ENCODE measurements at regions not wholly inside any gene's neighbourhood (a gene's known extent, or its start where the extent isn't known, plus 50 kb on each side); places are given as distances from the start of the nearest gene placed in this dataset.
"Not testable (repeated sequence)": the region's sequence is repeated elsewhere in the genome, so short reads cannot be mapped to it uniquely, and the experiment has no call there.

GRCh38 chr2:183892315-183892941 is 705.9 kb upstream of the ZNF804A start:
- Histone ChIP-seq H3K4me3 (ENCODE audit: low read depth, low read length) (no peak overlapping the region), H3K36me3 (ENCODE audit: control insufficient read depth, insufficient read depth, low read length) (no peaks in the 10 kb centered on the region), H3K4me1 (ENCODE audit: control insufficient read depth, insufficient read depth, low read length) (no peaks in the 10 kb centered on the region), H3K9me3 (ENCODE audit: control insufficient read depth, insufficient read depth, low read length) (no peaks in the 10 kb centered on the region), H3K27me3 (ENCODE audit: control insufficient read depth, insufficient read depth, low read length) (no peaks in the 10 kb centered on the region), H3K9ac (ENCODE audit: low read depth, low read length) (no peak overlapping the region), H3K27ac (ENCODE audit: low read depth, low read length) (no peak overlapping the region)

- H3K27me3 ChIP-seq (ENCODE audit: control insufficient read depth, insufficient read depth, low read length) = no peaks in the 10 kb centered on the region
- H3K36me3 ChIP-seq (ENCODE audit: control insufficient read depth, insufficient read depth, low read length) = no peaks in the 10 kb centered on the region
- no peaks in the 10 kb centered on the region for H3K4me1 ChIP-seq (ENCODE audit: control insufficient read depth, insufficient read depth, low read length)
- H3K27ac ChIP-seq (ENCODE audit: low read depth, low read length) = no peak overlapping the region
- H3K4me3 ChIP-seq (ENCODE audit: low read depth, low read length) = no peak overlapping the region
- no peaks in the 10 kb centered on the region for H3K9me3 ChIP-seq (ENCODE audit: control insufficient read depth, insufficient read depth, low read length)
- no peak overlapping the region for H3K9ac ChIP-seq (ENCODE audit: low read depth, low read length)
Observed at GRCh38 chr2:183898641-183899040, 699.7 kb upstream of the ZNF804A start.

GRCh38 chr2:183901931-183902330 is 696.4 kb upstream of the ZNF804A start:
- H3K4me3 ChIP-seq (ENCODE audit: low read depth, low read length) = no peak overlapping the region
- H3K9me3 ChIP-seq (ENCODE audit: control insufficient read depth, insufficient read depth, low read length) = no peaks in the 10 kb centered on the region
- H3K36me3 ChIP-seq (ENCODE audit: control insufficient read depth, insufficient read depth, low read length) = no peaks in the 10 kb centered on the region
- H3K27ac ChIP-seq (ENCODE audit: low read depth, low read length) = no peak overlapping the region
- H3K9ac ChIP-seq (ENCODE audit: low read depth, low read length) = no peak overlapping the region
- no peaks in the 10 kb centered on the region for H3K27me3 ChIP-seq (ENCODE audit: control insufficient read depth, insufficient read depth, low read length)
- no peaks in the 10 kb centered on the region for H3K4me1 ChIP-seq (ENCODE audit: control insufficient read depth, insufficient read depth, low read length)

GRCh38 chr2:183903026-183903425 is 695.3 kb upstream of the ZNF804A start:
- H3K27me3 ChIP-seq (ENCODE audit: control insufficient read depth, insufficient read depth, low read length) = no peaks in the 10 kb centered on the region
- no peaks in the 10 kb centered on the region for H3K36me3 ChIP-seq (ENCODE audit: control insufficient read depth, insufficient read depth, low read length)
- no peak overlapping the region for H3K27ac ChIP-seq (ENCODE audit: low read depth, low read length)
- no peaks in the 10 kb centered on the region for H3K4me1 ChIP-seq (ENCODE audit: control insufficient read depth, insufficient read depth, low read length)
- no peak overlapping the region for H3K4me3 ChIP-seq (ENCODE audit: low read depth, low read length)
- H3K9me3 ChIP-seq (ENCODE audit: control insufficient read depth, insufficient read depth, low read length) = no peaks in the 10 kb centered on the region
- no peak overlapping the region for H3K9ac ChIP-seq (ENCODE audit: low read depth, low read length)

- not testable (repeated sequence) for H3K27me3 ChIP-seq (ENCODE audit: control insufficient read depth, insufficient read depth, low read length); H3K9me3 ChIP-seq (ENCODE audit: control insufficient read depth, insufficient read depth, low read length); H3K9ac ChIP-seq (ENCODE audit: low read depth, low read length); H3K27ac ChIP-seq (ENCODE audit: low read depth, low read length); H3K4me1 ChIP-seq (ENCODE audit: control insufficient read depth, insufficient read depth, low read length); H3K4me3 ChIP-seq (ENCODE audit: low read depth, low read length); H3K36me3 ChIP-seq (ENCODE audit: control insufficient read depth, insufficient read depth, low read length)
Observed at GRCh38 chr2:183916041-183916440, 682.3 kb upstream of the ZNF804A start.

- no peaks in the 10 kb centered on the region for H3K4me1 ChIP-seq (ENCODE audit: control insufficient read depth, insufficient read depth, low read length)
- H3K36me3 ChIP-seq (ENCODE audit: control insufficient read depth, insufficient read depth, low read length) = no peaks in the 10 kb centered on the region
- H3K27ac ChIP-seq (ENCODE audit: low read depth, low read length) = no peak overlapping the region
- H3K9me3 ChIP-seq (ENCODE audit: control insufficient read depth, insufficient read depth, low read length) = no peaks in the 10 kb centered on the region
- H3K9ac ChIP-seq (ENCODE audit: low read depth, low read length) = no peak overlapping the region
- H3K4me3 ChIP-seq (ENCODE audit: low read depth, low read length) = no peak overlapping the region
- H3K27me3 ChIP-seq (ENCODE audit: control insufficient read depth, insufficient read depth, low read length) = no peaks in the 10 kb centered on the region
Observed at GRCh38 chr2:183919167-183919566, 679.2 kb upstream of the ZNF804A start.

- Histone ChIP-seq H3K27me3 (ENCODE audit: control insufficient read depth, insufficient read depth, low read length) (no peaks in the 10 kb centered on the region), H3K4me1 (ENCODE audit: control insufficient read depth, insufficient read depth, low read length) (no peaks in the 10 kb centered on the region), H3K9me3 (ENCODE audit: control insufficient read depth, insufficient read depth, low read length) (no peaks in the 10 kb centered on the region), H3K36me3 (ENCODE audit: control insufficient read depth, insufficient read depth, low read length) (no peaks in the 10 kb centered on the region), H3K4me3 (ENCODE audit: low read depth, low read length) (no peak overlapping the region), H3K27ac (ENCODE audit: low read depth, low read length) (no peak overlapping the region), H3K9ac (ENCODE audit: low read depth, low read length) (no peak overlapping the region)
Observed at GRCh38 chr2:183919926-183920325, 678.4 kb upstream of the ZNF804A start.

GRCh38 chr2:183925281-183925680 is 673.0 kb upstream of the ZNF804A start:
- no peak overlapping the region for H3K27ac ChIP-seq (ENCODE audit: low read depth, low read length)
- H3K4me3 ChIP-seq (ENCODE audit: low read depth, low read length) = no peak overlapping the region
- no peak overlapping the region for H3K9ac ChIP-seq (ENCODE audit: low read depth, low read length)

GRCh38 chr2:183926433-183926832 is 671.9 kb upstream of the ZNF804A start:
- H3K27me3 ChIP-seq (ENCODE audit: control insufficient read depth, insufficient read depth, low read length) = no peaks in the 10 kb centered on the region

More at GRCh38 chr2:183925281-183925680, 673.0 kb upstream of the ZNF804A start:
- Histone ChIP-seq H3K9me3 (ENCODE audit: control insufficient read depth, insufficient read depth, low read length) (peaks cover 12% of the 10 kb centered on the region), H3K4me1 (ENCODE audit: control insufficient read depth, insufficient read depth, low read length) (no peaks in the 10 kb centered on the region), H3K36me3 (ENCODE audit: control insufficient read depth, insufficient read depth, low read length) (no peaks in the 10 kb centered on the region), H3K27me3 (ENCODE audit: control insufficient read depth, insufficient read depth, low read length) (no peaks in the 10 kb centered on the region)

GRCh38 chr2:183927406-183928325 is 670.7 kb upstream of the ZNF804A start:
- H3K4me1 ChIP-seq (ENCODE audit: control insufficient read depth, insufficient read depth, low read length) = no peaks in the 10 kb centered on the region
- no peak overlapping the region for H3K9ac ChIP-seq (ENCODE audit: low read depth, low read length)
- H3K4me3 ChIP-seq (ENCODE audit: low read depth, low read length) = no peak overlapping the region
- H3K27me3 ChIP-seq (ENCODE audit: control insufficient read depth, insufficient read depth, low read length) = no peaks in the 10 kb centered on the region
- H3K36me3 ChIP-seq (ENCODE audit: control insufficient read depth, insufficient read depth, low read length) = no peaks in the 10 kb centered on the region
- H3K9me3 ChIP-seq (ENCODE audit: control insufficient read depth, insufficient read depth, low read length) = peaks cover 12% of the 10 kb centered on the region
- H3K27ac ChIP-seq (ENCODE audit: low read depth, low read length) = no peak overlapping the region

More at GRCh38 chr2:183926433-183926832, 671.9 kb upstream of the ZNF804A start:
- no peaks in the 10 kb centered on the region for H3K36me3 ChIP-seq (ENCODE audit: control insufficient read depth, insufficient read depth, low read length)
- H3K9me3 ChIP-seq (ENCODE audit: control insufficient read depth, insufficient read depth, low read length) = peaks cover 12% of the 10 kb centered on the region
- H3K4me1 ChIP-seq (ENCODE audit: control insufficient read depth, insufficient read depth, low read length) = no peaks in the 10 kb centered on the region
- H3K9ac ChIP-seq (ENCODE audit: low read depth, low read length) = no peak overlapping the region
- no peak overlapping the region for H3K4me3 ChIP-seq (ENCODE audit: low read depth, low read length)
- H3K27ac ChIP-seq (ENCODE audit: low read depth, low read length) = no peak overlapping the region

GRCh38 chr2:183935005-183935404 is 663.3 kb upstream of the ZNF804A start:
- Histone ChIP-seq H3K4me3 (ENCODE audit: low read depth, low read length) (no peak overlapping the region), H3K9ac (ENCODE audit: low read depth, low read length) (no peak overlapping the region), H3K9me3 (ENCODE audit: control insufficient read depth, insufficient read depth, low read length) (no peaks in the 10 kb centered on the region), H3K36me3 (ENCODE audit: control insufficient read depth, insufficient read depth, low read length) (no peaks in the 10 kb centered on the region), H3K27ac (ENCODE audit: low read depth, low read length) (no peak overlapping the region), H3K27me3 (ENCODE audit: control insufficient read depth, insufficient read depth, low read length) (no peaks in the 10 kb centered on the region), H3K4me1 (ENCODE audit: control insufficient read depth, insufficient read depth, low read length) (no peaks in the 10 kb centered on the region)

Measured in HUES48 (cell line).